Duodenal mucosa (tissue), 2 donors: ENCODE measurements at regions not wholly inside any gene's neighbourhood (a gene's known extent, or its start where the extent isn't known, plus 50 kb on each side); places are given as distances from the start of the nearest gene placed in this dataset.
"Not testable (repeated sequence)": the region's sequence is repeated elsewhere in the genome, so short reads cannot be mapped to it uniquely, and the experiment has no call there.

Experiments
- H3K27ac ChIP-seq: one replicate; pipeline ENCODE4 v1.7.0; 2013; ENCODE audit warnings: low read depth, low read length
- H3K27me3 ChIP-seq, 2 donors: one replicate each; pipeline ENCODE4 v1.7.0; 2013; ENCODE audit warnings: low read length in 2 of 2, control low read depth in 1 of 2; ENCODE audit not compliant: insufficient read depth in 2 of 2, control insufficient read depth in 1 of 2
- H3K36me3 ChIP-seq, 2 donors: one replicate each; pipeline ENCODE4 v1.7.0; 2013; ENCODE audit warnings: low read length in 2 of 2, control low read depth in 1 of 2; ENCODE audit not compliant: insufficient read depth in 2 of 2, control insufficient read depth in 1 of 2
- H3K4me1 ChIP-seq, 2 donors: one replicate each; pipeline ENCODE4 v1.7.0; 2013; ENCODE audit warnings: low read length in 2 of 2, control low read depth in 1 of 2; ENCODE audit not compliant: insufficient read depth in 2 of 2, control insufficient read depth in 1 of 2
- H3K4me3 ChIP-seq, 2 donors: one replicate each; pipeline ENCODE4 v1.7.0; 2013; ENCODE audit warnings: low read length in 2 of 2, low read depth in 1 of 2
- H3K9ac ChIP-seq, 2 donors: one replicate each; pipeline ENCODE4 v1.7.0; 2013; ENCODE audit warnings: low read length in 2 of 2, low read depth in 1 of 2
- H3K9me3 ChIP-seq, 2 donors: one replicate each; pipeline ENCODE4 v1.7.0; 2013; ENCODE audit warnings: low read length in 2 of 2, control low read depth in 1 of 2; ENCODE audit not compliant: control insufficient read depth in 1 of 2

- H3K9me3 ChIP-seq, H3K27ac ChIP-seq, H3K27me3 ChIP-seq, H3K36me3 ChIP-seq, H3K4me1 ChIP-seq, H3K4me3 ChIP-seq, H3K9ac ChIP-seq: not testable (repeated sequence)
These were observed 135.0 kb upstream of the TMEM170B start for GRCh38 chr6:11402581-11402980.

GRCh38 chr6:11401954-11402353 lies 135.6 kb upstream of the TMEM170B start:
- not testable (repeated sequence) for H3K27me3 ChIP-seq, H3K9me3 ChIP-seq, H3K4me1 ChIP-seq, H3K4me3 ChIP-seq, H3K27ac ChIP-seq, H3K36me3 ChIP-seq, H3K9ac ChIP-seq

GRCh38 chr6:11398451-11399326 lies 138.9 kb upstream of the TMEM170B start:
- Histone ChIP-seq H3K4me3 (no peak overlapping the region), H3K9ac (no peak overlapping the region), H3K9me3 (no peaks in the 10 kb centered on the region), H3K27me3 (no peaks in the 10 kb centered on the region), H3K4me1 (no peaks in the 10 kb centered on the region), H3K36me3 (no peaks in the 10 kb centered on the region), H3K27ac (no peak overlapping the region)

GRCh38 chr6:11397622-11398450 lies 139.7 kb upstream of the TMEM170B start:
- no peaks in the 10 kb centered on the region for H3K27me3 ChIP-seq
- H3K9ac ChIP-seq: no peak overlapping the region
- no peaks in the 10 kb centered on the region for H3K9me3 ChIP-seq
- no peaks in the 10 kb centered on the region for H3K36me3 ChIP-seq
- peaks cover 0 to 4% of the 10 kb centered on the region in 2 donors for H3K4me1 ChIP-seq
- H3K27ac ChIP-seq: no peak overlapping the region
- H3K4me3 ChIP-seq: no peak overlapping the region

- Histone ChIP-seq H3K27me3 (no peaks in the 10 kb centered on the region), H3K27ac (no peak overlapping the region), H3K9ac (no peak overlapping the region), H3K4me3 (no peak overlapping the region), H3K36me3 (no peaks in the 10 kb centered on the region), H3K4me1 (peaks cover 5 to 10% of the 10 kb centered on the region in 2 donors), H3K9me3 (no peaks in the 10 kb centered on the region)
These were observed 140.7 kb upstream of the TMEM170B start for GRCh38 chr6:11396860-11397259.

GRCh38 chr6:11393713-11394627 lies 143.6 kb upstream of the TMEM170B start:
- Histone ChIP-seq H3K27ac (no peak overlapping the region), H3K4me1 (peaks cover 5 to 10% of the 10 kb centered on the region in 2 donors), H3K36me3 (no peaks in the 10 kb centered on the region), H3K27me3 (no peaks in the 10 kb centered on the region), H3K4me3 (no peak overlapping the region), H3K9ac (no peak overlapping the region), H3K9me3 (no peaks in the 10 kb centered on the region)

GRCh38 chr6:11392778-11393507 lies 144.6 kb upstream of the TMEM170B start:
- no peaks in the 10 kb centered on the region for H3K36me3 ChIP-seq
- no peak overlapping the region for H3K9ac ChIP-seq
- H3K27me3 ChIP-seq: no peaks in the 10 kb centered on the region
- peaks cover 5 to 10% of the 10 kb centered on the region in 2 donors for H3K4me1 ChIP-seq
- no peaks in the 10 kb centered on the region for H3K9me3 ChIP-seq
- H3K27ac ChIP-seq: no peak overlapping the region
- H3K4me3 ChIP-seq: no peak overlapping the region

GRCh38 chr6:11391934-11392777 lies 145.4 kb upstream of the TMEM170B start:
- H3K27ac ChIP-seq: no peak overlapping the region
- peaks cover 5 to 10% of the 10 kb centered on the region in 2 donors for H3K4me1 ChIP-seq
- H3K9me3 ChIP-seq: no peaks in the 10 kb centered on the region
- H3K9ac ChIP-seq: no peak overlapping the region
- H3K27me3 ChIP-seq: no peaks in the 10 kb centered on the region
- no peaks in the 10 kb centered on the region for H3K36me3 ChIP-seq
- no peak overlapping the region for H3K4me3 ChIP-seq

GRCh38 chr6:11389977-11390376 lies 147.6 kb upstream of the TMEM170B start:
- Histone ChIP-seq H3K4me1 (peaks cover 8 to 10% of the 10 kb centered on the region in 2 donors), H3K27ac (no peak overlapping the region), H3K36me3 (no peaks in the 10 kb centered on the region), H3K4me3 (no peak overlapping the region), H3K9ac (no peak overlapping the region), H3K9me3 (no peaks in the 10 kb centered on the region), H3K27me3 (no peaks in the 10 kb centered on the region)
